ENCODE measurements at regions not wholly inside any gene's neighbourhood (a gene's known extent, or its start where the extent isn't known, plus 50 kb on each side); places are given as distances from the start of the nearest gene placed in this dataset.

- no peak for TF ChIP-seq EZH2 (IDR thresholded peaks at IDR 0.05; ENCODE audit: insufficient read depth, poor library complexity, severe bottlenecking)
- TF ChIP-seq EZH2phosphoT487 (IDR thresholded peaks at IDR 0.05; ENCODE audit: insufficient read depth, low read depth) = no peak
These were observed 110.6 kb upstream of the ADAMTS5 start for GRCh38 chr21:27077501-27077900.

Measured in GM23248 (cell line).